ENCODE measurements at regions not wholly inside any gene's neighbourhood (a gene's known extent, or its start where the extent isn't known, plus 50 kb on each side); places are given as distances from the start of the nearest gene placed in this dataset.

DNA sequence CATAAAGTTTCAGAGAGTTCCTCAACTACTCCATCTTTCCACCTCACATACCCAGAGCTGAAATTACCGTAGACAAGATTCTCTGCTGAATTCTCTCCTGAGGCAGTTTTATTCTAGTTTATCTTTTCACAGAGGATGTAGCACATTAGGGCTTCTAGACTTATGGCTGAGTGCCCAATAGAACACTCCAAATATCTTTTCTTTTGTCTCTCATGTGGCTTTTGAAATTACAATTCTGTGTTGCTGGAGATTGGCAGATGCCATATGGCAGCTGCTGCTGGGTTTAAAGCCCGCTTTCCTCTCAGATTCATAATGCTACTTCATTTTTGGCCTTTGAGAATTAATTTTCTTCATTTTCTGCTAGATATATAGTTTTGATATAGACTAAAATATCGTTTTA is 107.6 kb upstream of the BANK1 start:
- TF ChIP-seq, protein P1, sequence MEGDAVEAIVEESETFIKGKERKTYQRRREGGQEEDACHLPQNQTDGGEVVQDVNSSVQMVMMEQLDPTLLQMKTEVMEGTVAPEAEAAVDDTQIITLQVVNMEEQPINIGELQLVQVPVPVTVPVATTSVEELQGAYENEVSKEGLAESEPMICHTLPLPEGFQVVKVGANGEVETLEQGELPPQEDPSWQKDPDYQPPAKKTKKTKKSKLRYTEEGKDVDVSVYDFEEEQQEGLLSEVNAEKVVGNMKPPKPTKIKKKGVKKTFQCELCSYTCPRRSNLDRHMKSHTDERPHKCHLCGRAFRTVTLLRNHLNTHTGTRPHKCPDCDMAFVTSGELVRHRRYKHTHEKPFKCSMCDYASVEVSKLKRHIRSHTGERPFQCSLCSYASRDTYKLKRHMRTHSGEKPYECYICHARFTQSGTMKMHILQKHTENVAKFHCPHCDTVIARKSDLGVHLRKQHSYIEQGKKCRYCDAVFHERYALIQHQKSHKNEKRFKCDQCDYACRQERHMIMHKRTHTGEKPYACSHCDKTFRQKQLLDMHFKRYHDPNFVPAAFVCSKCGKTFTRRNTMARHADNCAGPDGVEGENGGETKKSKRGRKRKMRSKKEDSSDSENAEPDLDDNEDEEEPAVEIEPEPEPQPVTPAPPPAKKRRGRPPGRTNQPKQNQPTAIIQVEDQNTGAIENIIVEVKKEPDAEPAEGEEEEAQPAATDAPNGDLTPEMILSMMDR (IDR thresholded peaks at IDR 0.05): no peak
- TF ChIP-seq ZNF317 (CRISPR knock-in tag; IDR thresholded peaks at IDR 0.05; ENCODE audit: borderline replicate concordance, low read depth): no peak
